ENCODE measurements at regions not wholly inside any gene's neighbourhood (a gene's known extent, or its start where the extent isn't known, plus 50 kb on each side); places are given as distances from the start of the nearest gene placed in this dataset.

DNA sequence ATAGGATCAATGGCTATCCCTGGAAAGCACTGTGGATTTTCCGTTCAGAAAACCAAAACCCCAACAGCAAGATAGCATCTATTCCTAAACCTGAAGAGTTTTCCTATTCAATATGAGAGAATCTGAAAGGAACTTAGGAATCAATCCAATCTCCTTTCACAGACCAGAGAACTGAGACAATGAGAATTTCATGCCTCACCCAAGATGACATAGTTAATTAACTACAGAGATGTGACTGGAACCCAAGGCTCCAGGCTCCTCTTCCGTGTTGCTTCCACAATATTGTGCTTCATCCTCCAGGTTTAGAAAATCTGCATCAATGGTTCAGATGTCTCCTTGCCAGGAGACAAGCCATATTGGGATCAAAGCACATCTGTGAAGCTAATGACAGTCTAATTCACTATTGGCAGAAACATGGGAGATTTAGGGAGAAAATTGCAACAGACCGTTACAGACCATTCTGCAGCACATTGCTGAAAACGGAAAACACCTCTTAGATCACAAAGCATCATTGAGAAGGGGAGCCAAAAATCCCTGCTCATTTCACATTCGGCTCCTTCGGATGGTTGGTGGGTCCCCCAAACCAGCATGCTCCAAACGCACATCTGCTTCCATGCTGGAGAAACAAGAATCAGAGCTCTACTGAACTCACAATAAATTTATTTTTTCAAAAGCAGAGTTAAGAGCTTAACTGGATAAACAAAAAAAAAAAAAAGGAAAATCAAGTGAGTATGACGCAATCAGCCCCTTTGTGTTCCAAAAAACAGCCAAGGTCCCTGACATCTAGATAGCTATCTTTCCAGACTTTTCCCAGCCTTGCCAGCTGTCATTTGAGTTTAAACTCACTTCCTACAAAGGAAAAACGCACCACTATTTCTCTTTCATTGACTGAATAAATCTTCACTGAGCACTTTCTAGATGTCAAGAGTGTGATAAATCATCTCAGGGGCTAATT is 290.3 kb downstream of the C1D start:
- no peaks in the 10 kb centered on the region for H3K9me3 ChIP-seq (ENCODE audit: control insufficient read depth in 4 of 4, insufficient read depth in 3 of 4, low read length in 3 of 4)
- TF ChIP-seq, protein P1, sequence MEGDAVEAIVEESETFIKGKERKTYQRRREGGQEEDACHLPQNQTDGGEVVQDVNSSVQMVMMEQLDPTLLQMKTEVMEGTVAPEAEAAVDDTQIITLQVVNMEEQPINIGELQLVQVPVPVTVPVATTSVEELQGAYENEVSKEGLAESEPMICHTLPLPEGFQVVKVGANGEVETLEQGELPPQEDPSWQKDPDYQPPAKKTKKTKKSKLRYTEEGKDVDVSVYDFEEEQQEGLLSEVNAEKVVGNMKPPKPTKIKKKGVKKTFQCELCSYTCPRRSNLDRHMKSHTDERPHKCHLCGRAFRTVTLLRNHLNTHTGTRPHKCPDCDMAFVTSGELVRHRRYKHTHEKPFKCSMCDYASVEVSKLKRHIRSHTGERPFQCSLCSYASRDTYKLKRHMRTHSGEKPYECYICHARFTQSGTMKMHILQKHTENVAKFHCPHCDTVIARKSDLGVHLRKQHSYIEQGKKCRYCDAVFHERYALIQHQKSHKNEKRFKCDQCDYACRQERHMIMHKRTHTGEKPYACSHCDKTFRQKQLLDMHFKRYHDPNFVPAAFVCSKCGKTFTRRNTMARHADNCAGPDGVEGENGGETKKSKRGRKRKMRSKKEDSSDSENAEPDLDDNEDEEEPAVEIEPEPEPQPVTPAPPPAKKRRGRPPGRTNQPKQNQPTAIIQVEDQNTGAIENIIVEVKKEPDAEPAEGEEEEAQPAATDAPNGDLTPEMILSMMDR (IDR thresholded peaks at IDR 0.05; ENCODE audit: control extremely low read depth, extremely low read depth) = no peak
- no peak overlapping the region for H3K4me3 ChIP-seq
- no peak overlapping the region for H3K27ac ChIP-seq (ENCODE audit: low read depth in 1 of 2, low read length in 1 of 2)
- DNase-seq (peak; percentile 20 to 84 (median 76)), ATAC-seq (ENCODE audit: insufficient read depth, low FRiP score) (no peak)
- H3K36me3 ChIP-seq (ENCODE audit: control insufficient read depth in 4 of 4, insufficient read depth in 4 of 4, low read length in 4 of 4) = no peaks in the 10 kb centered on the region
- H3K4me1 ChIP-seq (ENCODE audit: control insufficient read depth in 5 of 5, insufficient read depth in 5 of 5, low read length in 5 of 5) = peaks cover 0 to 14% (median 3%) of the 10 kb centered on the region in 5 donors
- peak overlapping the region in 1 of 2 donors; percentile 34 for H3K9ac ChIP-seq (ENCODE audit: insufficient read depth in 1 of 2, low read length in 2 of 2)
- H3K27me3 ChIP-seq (ENCODE audit: control insufficient read depth in 3 of 3, insufficient read depth in 3 of 3, low read length in 2 of 3) = no peaks in the 10 kb centered on the region
- WGBS, 2 donors = 73% methylated on average over 9 of the region's 9 CpGs

DNA sequence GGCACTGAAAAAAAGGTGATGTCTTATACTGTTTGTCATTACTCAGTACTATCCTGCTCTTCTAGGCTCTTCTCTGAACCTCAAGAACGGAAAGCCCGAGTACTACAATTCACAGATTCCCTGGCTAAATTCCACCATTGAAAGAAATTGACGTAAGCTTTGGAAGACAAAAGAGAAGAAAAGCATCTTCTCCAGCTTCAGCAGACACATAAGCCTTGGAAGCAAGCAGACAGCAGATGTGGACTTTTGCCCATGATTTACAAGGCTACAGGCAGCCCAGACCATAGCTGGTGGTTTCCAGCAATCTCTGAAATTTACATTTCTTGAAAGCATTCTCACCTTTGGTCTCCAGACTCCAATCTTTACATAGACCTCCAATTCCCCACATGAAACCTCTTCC is 289.0 kb downstream of the C1D start:
- ATAC-seq (ENCODE audit: insufficient read depth, low FRiP score) (no peak), DNase-seq (no peak)
- H3K27me3 ChIP-seq (ENCODE audit: control insufficient read depth in 3 of 3, insufficient read depth in 3 of 3, low read length in 2 of 3) = no peaks in the 10 kb centered on the region
- TF ChIP-seq, protein P1 (IDR thresholded peaks at IDR 0.05; ENCODE audit: control extremely low read depth, extremely low read depth) = no peak
- peaks cover 0 to 14% (median 3%) of the 10 kb centered on the region in 5 donors for H3K4me1 ChIP-seq (ENCODE audit: control insufficient read depth in 5 of 5, insufficient read depth in 5 of 5, low read length in 5 of 5)
- no peak overlapping the region for H3K4me3 ChIP-seq
- no peaks in the 10 kb centered on the region for H3K36me3 ChIP-seq (ENCODE audit: control insufficient read depth in 4 of 4, insufficient read depth in 4 of 4, low read length in 4 of 4)
- H3K9ac ChIP-seq (ENCODE audit: insufficient read depth in 1 of 2, low read length in 2 of 2) = no peak overlapping the region
- H3K27ac ChIP-seq (ENCODE audit: low read depth in 1 of 2, low read length in 1 of 2) = no peak overlapping the region
- WGBS, 2 donors = 91 to 92% methylated on average over 3 of the region's 3 CpGs
- no peaks in the 10 kb centered on the region for H3K9me3 ChIP-seq (ENCODE audit: control insufficient read depth in 4 of 4, insufficient read depth in 3 of 4, low read length in 3 of 4)

DNA sequence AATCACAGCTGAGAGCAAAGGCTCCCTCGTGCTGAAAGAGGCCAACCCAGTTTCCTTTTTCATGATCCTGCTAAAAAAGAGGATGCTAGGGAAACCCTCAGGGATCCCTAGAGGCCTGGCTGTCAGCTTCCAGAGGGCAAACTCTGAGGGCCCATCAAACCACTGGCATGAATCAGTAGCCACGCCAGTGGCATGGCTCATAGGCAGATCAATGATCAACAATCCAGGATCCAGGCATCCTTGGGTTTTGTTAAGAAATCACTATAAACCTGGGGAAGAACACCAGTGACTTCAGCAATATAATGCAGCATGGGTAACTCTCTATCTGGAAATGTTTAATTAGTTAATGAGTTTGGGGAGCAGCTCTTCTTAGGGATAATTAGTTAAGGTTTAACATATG is 286.5 kb downstream of the C1D start:
- no peak for DNase-seq
- Histone ChIP-seq H3K4me1 (ENCODE audit: control insufficient read depth in 5 of 5, insufficient read depth in 5 of 5, low read length in 5 of 5) (peaks cover 0 to 14% (median 3%) of the 10 kb centered on the region in 5 donors), H3K9me3 (ENCODE audit: control insufficient read depth in 4 of 4, insufficient read depth in 3 of 4, low read length in 3 of 4) (no peaks in the 10 kb centered on the region), H3K27ac (ENCODE audit: low read depth in 1 of 2, low read length in 1 of 2) (no peak overlapping the region), H3K36me3 (ENCODE audit: control insufficient read depth in 4 of 4, insufficient read depth in 4 of 4, low read length in 4 of 4) (no peaks in the 10 kb centered on the region), H3K4me3 (no peak overlapping the region), H3K9ac (ENCODE audit: insufficient read depth in 1 of 2, low read length in 2 of 2) (no peak overlapping the region), H3K27me3 (ENCODE audit: control insufficient read depth in 3 of 3, insufficient read depth in 3 of 3, low read length in 2 of 3) (no peaks in the 10 kb centered on the region)
- 66 to 80% methylated on average over 2 of the region's 2 CpGs for WGBS, 2 donors
- TF ChIP-seq, protein P1 (IDR thresholded peaks at IDR 0.05; ENCODE audit: control extremely low read depth, extremely low read depth) = no peak
- no peak for ATAC-seq (ENCODE audit: insufficient read depth, low FRiP score)
